Ovary (tissue), 3 donors: ENCODE measurements at regions not wholly inside any gene's neighbourhood (a gene's known extent, or its start where the extent isn't known, plus 50 kb on each side); places are given as distances from the start of the nearest gene placed in this dataset.

Experiments used
- CTCF ChIP-seq, 3 donors: fragments of 450-650 bp in 2 of 3; fragments of 200-600 bp in 1 of 3; IDR thresholded peaks; one replicate each; pipeline versions ENCODE4 v1.5.1 to v1.8.0; 2016 to 2022; ENCODE audit warnings: antibody characterized with exemption in 3 of 3, mild to moderate bottlenecking in 1 of 3
- POLR2A ChIP-seq: fragments of 450-650 bp; IDR thresholded peaks from one replicate; pipeline ENCODE4 v1.6.1; 2017; ENCODE audit warnings: antibody characterized with exemption, mild to moderate bottlenecking, moderate library complexity
- donor health status: DM: no; HTN: no; CAD: no.

- TF ChIP-seq CTCF (IDR thresholded peaks at IDR 0.05): no peak
- TF ChIP-seq POLR2A: no peak
Observed at GRCh38 chr3:89841041-89841440, 733.6 kb downstream of the EPHA3 start.
